Right forelimb (tissue), 1 donor: ENCODE measurements at regions not wholly inside any gene's neighbourhood (a gene's known extent, or its start where the extent isn't known, plus 50 kb on each side); places are given as distances from the start of the nearest gene placed in this dataset.

Source experiments
- DNase-seq: peaks from one replicate; pipeline ENCODE4 v3.0.0-alpha.2; 2018

DNA sequence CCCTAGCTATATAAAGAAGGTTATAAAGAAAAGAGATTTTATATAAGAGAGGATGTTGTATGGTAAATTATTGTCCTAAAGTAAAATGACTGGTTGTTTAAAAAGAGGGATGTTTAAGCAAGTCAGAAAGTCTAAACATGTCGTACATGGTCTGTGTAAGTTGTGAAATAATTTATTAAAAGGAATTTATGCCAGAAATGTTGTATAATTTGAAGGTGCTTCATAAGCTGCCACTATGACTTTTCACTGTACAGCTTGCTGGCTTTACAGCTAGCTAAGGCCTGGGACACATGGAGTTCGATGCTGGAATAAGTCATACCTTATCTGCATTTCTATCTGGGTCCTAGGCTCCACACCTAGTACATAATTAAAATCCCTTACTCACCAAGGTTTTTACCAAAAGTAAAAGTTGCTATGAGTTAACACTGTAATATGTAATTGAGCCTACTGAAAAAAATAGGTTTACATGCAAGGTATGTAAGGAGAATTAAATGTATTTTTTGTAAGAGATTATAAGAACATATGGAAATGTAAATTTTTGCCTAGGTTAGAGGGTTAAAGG, 59.0 kb upstream of the EDEM3 start:
- no peak for DNase-seq

DNA sequence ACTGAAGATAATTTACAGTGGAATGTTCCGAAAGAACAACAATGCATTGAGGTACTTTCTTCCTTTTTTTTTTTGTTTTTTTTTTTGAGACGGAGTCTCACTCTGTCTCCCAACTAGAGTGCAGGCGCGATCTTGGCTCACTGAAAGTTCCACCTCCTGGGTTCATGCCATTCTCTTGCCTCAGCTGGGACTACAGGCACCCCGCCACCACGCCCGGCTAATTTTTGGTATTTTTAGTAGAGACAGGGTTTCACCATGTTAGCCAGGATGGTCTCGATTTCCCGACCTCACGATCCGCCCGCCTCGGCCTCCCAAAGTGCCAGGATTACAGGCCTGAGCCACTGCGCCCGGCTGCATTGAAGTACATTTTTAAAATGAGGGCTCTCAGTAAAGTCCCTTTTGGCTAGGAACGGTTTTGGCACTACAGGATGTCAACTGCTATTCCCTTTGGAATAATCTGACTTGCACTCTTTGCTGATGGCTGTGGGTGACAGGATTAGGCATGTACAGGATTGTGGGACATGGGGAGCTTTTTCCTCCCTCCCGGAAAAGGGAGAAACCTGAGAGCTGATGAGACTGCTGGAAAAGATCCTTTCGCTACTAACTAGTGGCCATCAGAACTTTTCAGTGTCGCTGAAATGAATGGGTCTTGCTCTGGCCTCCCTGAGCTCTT, 56.9 kb upstream of the EDEM3 start:
- no peak for DNase-seq

DNA sequence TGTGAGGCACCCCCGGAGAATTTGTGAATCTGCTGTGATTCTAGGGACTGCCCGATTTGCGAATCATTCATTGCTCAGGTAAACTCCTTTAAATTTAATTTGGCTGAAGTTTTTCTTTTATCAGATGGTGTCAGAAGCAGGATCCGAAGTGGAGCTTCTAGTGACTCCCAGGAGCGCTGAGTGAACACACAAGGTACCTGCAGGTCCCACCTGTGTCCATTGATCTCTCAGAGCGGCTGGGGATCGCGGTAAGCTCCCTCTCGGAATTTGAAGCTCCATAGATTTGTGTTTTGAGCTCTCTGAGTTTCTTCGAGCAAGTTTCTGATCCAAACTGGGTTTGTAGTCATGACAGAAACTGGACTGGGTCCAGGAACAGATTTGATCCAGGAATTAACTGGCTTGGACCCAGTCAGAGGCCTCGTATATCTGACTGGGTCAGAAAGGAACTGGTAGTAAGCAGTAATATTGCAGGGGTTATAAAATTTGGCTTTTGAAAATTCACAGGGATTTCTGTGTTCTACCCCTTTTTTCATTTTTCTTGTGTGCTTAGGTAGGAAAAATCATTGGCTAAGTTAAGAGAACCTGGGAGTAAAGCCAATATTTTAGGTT, 56.2 kb upstream of the EDEM3 start:
- peak; percentile 75 for DNase-seq

DNA sequence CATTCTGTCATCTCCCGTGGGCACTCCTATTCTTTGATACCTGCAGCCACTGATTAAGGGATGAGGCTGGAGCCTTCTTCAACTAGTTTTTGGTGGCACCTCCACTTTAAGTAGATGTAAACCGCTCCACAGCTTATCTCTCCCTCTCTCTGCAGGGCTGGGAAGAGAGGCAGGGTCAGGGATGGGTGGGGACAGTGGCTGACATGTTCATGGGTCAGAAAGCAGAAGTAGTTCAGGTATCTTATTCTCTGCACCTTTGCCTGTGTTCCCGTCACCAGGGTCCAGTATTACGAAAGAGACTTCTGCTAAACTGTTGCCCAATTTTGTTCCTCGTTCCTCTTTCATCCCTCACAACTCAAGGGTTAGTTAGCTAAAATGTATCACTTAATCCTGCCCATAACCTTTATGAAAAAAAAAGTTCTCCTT, 51.7 kb upstream of the EDEM3 start:
- no peak for DNase-seq

DNA sequence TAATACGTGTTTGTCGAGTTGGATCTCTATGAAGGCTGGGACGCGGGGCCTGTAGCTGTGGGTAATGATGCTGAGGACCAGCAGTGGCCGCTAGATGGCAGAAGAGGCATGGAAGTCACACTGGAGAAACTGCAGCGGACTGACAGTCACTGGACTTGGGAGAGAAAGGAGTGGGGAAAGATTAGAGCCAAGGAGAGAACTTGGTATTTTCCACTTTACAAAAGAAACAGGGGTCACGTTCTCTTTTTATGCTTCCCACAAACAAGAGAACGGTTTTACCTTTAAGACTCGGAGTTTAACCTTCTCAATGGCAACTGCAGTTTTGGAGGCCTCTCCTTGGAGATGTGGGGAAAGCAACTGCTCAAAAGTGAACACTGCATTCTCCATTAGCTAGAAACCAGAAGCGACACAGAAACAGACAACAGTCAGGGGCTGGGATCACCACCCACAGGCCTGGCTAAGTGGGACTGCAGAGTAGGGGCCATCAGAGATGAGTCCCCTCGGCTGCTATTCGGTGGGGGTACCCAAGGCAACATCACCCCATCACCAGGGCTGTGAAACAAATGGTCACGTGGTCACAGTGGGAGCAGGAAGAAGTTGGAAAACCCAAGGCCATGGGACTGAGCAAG, 51.1 kb upstream of the EDEM3 start:
- peak; percentile 94 for DNase-seq
